SK-N-SH (cell line): ENCODE measurements at regions not wholly inside any gene's neighbourhood (a gene's known extent, or its start where the extent isn't known, plus 50 kb on each side); places are given as distances from the start of the nearest gene placed in this dataset.

Experiments
- CTCF ChIA-PET: fragments of 300-600, 350-600 bp; formaldehyde crosslinking; extraction: SDS; loops from one replicate; lab custom pipeline; 2021; lab: Yijun Ruan, JAX
- POLR2A ChIA-PET: fragments of 350-600 bp; sonication (Branson Sonifier 250); formaldehyde crosslinking; extraction: SDS; loops from one replicate; lab custom pipeline; 2020; ENCODE audit warnings: antibody characterized with exemption, inconsistent platforms; lab: Yijun Ruan, JAX
- DNase-seq: peaks from one replicate; pipeline ENCODE4 v3.0.0; 2012
- H2AFZ ChIP-seq: fragments of 200-600 bp; sonication (generic); 2 replicates; pipeline ENCODE4 v1.8.1; 2016; ENCODE audit warnings: antibody characterized with exemption, mild to moderate bottlenecking, low read depth
- H3F3A ChIP-seq: fragments of 200-600 bp; sonication (generic); replicated peaks from 2 replicates; pipeline ENCODE3; 2016; ENCODE audit warnings: antibody characterized with exemption, mild to moderate bottlenecking; ENCODE audit not compliant: insufficient read depth
- H3K27ac ChIP-seq, 2 experiments: fragments of 200-500 bp in 1 of 2; fragments of 200-600 bp in 1 of 2; sonication (Bioruptor generic) in 1 of 2; sonication (generic), shearing (Covaris generic) in 1 of 2; 2 replicates each; pipeline versions ENCODE4 v1.5.1 to v1.6.1; 2014 to 2016; ENCODE audit warnings: low read depth in 2 of 2, inconsistent platforms in 1 of 2, low read length in 1 of 2, mild to moderate bottlenecking in 1 of 2, mixed read lengths in 1 of 2
- H3K27me3 ChIP-seq: fragments of 200-600 bp; sonication (generic), shearing (Covaris generic); 2 replicates; pipeline ENCODE4 v1.6.1; 2016; ENCODE audit warnings: mixed run types; ENCODE audit not compliant: insufficient read depth
- H3K36me3 ChIP-seq, 2 experiments: fragments of 200-500 bp in 1 of 2; fragments of 200-600 bp in 1 of 2; sonication (Bioruptor generic) in 1 of 2; sonication (generic) in 1 of 2; replicated peaks in 1 of 2; 2 replicates each; pipeline versions ENCODE3 to v1.5.1; 2014 to 2016; ENCODE audit warnings: low read length in 1 of 2, mild to moderate bottlenecking in 1 of 2; ENCODE audit not compliant: insufficient read depth in 2 of 2, control insufficient read depth in 1 of 2
- H3K4me1 ChIP-seq, 2 experiments: fragments of 200-500 bp in 1 of 2; fragments of 200-600 bp in 1 of 2; sonication (Bioruptor generic) in 1 of 2; sonication (generic), shearing (Covaris generic) in 1 of 2; 2 replicates each; pipeline versions ENCODE4 v1.5.1 to v1.6.1; 2014 to 2016; ENCODE audit warnings: low read depth in 1 of 2, low read length in 1 of 2, mixed run types in 1 of 2; ENCODE audit not compliant: insufficient read depth in 2 of 2, control insufficient read depth in 1 of 2
- H3K4me2 ChIP-seq: fragments of 200-600 bp; sonication (generic), shearing (Covaris generic); 2 replicates; pipeline ENCODE4 v1.6.1; 2017; ENCODE audit warnings: mixed run types
- H3K4me3 ChIP-seq, 2 experiments: fragments of 200-500 bp in 1 of 2; fragments of 200-600 bp in 1 of 2; sonication (Bioruptor generic) in 1 of 2; sonication (generic), shearing (Covaris generic) in 1 of 2; 2 replicates each; pipeline versions ENCODE4 v1.5.1 to v1.8.1; 2014 to 2016; ENCODE audit warnings: low read depth in 2 of 2, inconsistent platforms in 1 of 2, low read length in 1 of 2, mild to moderate bottlenecking in 1 of 2, mixed read lengths in 1 of 2, moderate library complexity in 1 of 2
- H3K79me2 ChIP-seq: fragments of 200-600 bp; sonication (generic); 2 replicates; pipeline ENCODE4 v1.8.1; 2017; ENCODE audit warnings: mild to moderate bottlenecking; ENCODE audit not compliant: insufficient read depth
- H3K9ac ChIP-seq: fragments of 200-600 bp; sonication (generic); 2 replicates; pipeline ENCODE4 v1.6.1; 2017; ENCODE audit warnings: mixed run types
- H3K9me2 ChIP-seq: fragments of 200-600 bp; sonication (generic); 2 replicates; pipeline ENCODE4 v1.6.1; 2017; ENCODE audit warnings: mixed run types
- H3K9me3 ChIP-seq: fragments of 200-600 bp; sonication (generic); 2 replicates; pipeline ENCODE4 v1.6.1; 2017; ENCODE audit warnings: mixed run types, mild to moderate bottlenecking, moderate library complexity
- H4K20me1 ChIP-seq: fragments of 200-600 bp; sonication (generic); 2 replicates; pipeline ENCODE4 v1.6.1; 2017; ENCODE audit warnings: mild to moderate bottlenecking, mixed run types; ENCODE audit not compliant: insufficient read depth
- ELF1 ChIP-seq: IDR thresholded peaks from 2 replicates; pipeline ENCODE4 v1.4.0; 2012
- EP300 ChIP-seq, 2 experiments: IDR thresholded peaks; 2 replicates each; pipeline versions ENCODE4 v1.4.0 to v1.6.1; 2012; ENCODE audit warnings: borderline replicate concordance in 1 of 2, low read depth in 1 of 2, low read length in 1 of 2
- EZH2phosphoT487 ChIP-seq: fragments of 200-600 bp; sonication (generic); IDR thresholded peaks from 2 replicates; pipeline ENCODE4 v1.6.1; 2017; ENCODE audit warnings: low read depth, mixed run types, mild to moderate bottlenecking, antibody characterized with exemption, moderate library complexity, borderline replicate concordance
- FOSL2 ChIP-seq: IDR thresholded peaks from 2 replicates; pipeline ENCODE4 v1.4.0; 2012; ENCODE audit warnings: low read depth, mild to moderate bottlenecking, moderate library complexity, borderline replicate concordance
- FOXJ3 ChIP-seq: sonication (generic); formaldehyde crosslinking; IDR thresholded peaks from 2 replicates; pipeline ENCODE4 v1.5.1; 2020; ENCODE audit warnings: mild to moderate bottlenecking, missing genetic modification reagents
- GABPA ChIP-seq: IDR thresholded peaks from 2 replicates; pipeline ENCODE4 v1.4.0; 2012; ENCODE audit warnings: low read depth, mild to moderate bottlenecking
- JUND ChIP-seq: IDR thresholded peaks from 2 replicates; pipeline ENCODE4 v1.4.0; 2012
- MEF2A ChIP-seq: IDR thresholded peaks from 2 replicates; pipeline ENCODE4 v1.4.0; 2012; ENCODE audit warnings: low read depth, borderline replicate concordance
- MXI1 ChIP-seq: IDR thresholded peaks from 2 replicates; pipeline ENCODE4 v1.6.1; 2012; ENCODE audit warnings: mild to moderate bottlenecking, low read depth, low read length, improper control_type of control experiment
- NFIC ChIP-seq: IDR thresholded peaks from 2 replicates; pipeline ENCODE4 v1.4.0; 2012; ENCODE audit warnings: borderline replicate concordance
- POLR2AphosphoS5 ChIP-seq: IDR thresholded peaks from 2 replicates; pipeline ENCODE4 v1.6.1; 2012; ENCODE audit warnings: low read depth, low read length
- SIN3A ChIP-seq: IDR thresholded peaks from 2 replicates; pipeline ENCODE4 v1.6.1; 2012; ENCODE audit warnings: low read depth, mild to moderate bottlenecking, low read length, moderate library complexity, borderline replicate concordance
- TAF1 ChIP-seq: IDR thresholded peaks from 2 replicates; pipeline ENCODE4 v1.6.1; 2012; ENCODE audit warnings: low read depth, mild to moderate bottlenecking, low read length, moderate library complexity, borderline replicate concordance
- TEAD4 ChIP-seq: IDR thresholded peaks from 2 replicates; pipeline ENCODE4 v1.4.0; 2012; ENCODE audit warnings: mild to moderate bottlenecking, borderline replicate concordance; ENCODE audit not compliant: insufficient read depth
- YY1 ChIP-seq: IDR thresholded peaks from 2 replicates; pipeline ENCODE4 v1.4.0; 2012; ENCODE audit warnings: low read depth, mild to moderate bottlenecking
- ZBTB33 ChIP-seq: IDR thresholded peaks from 2 replicates; pipeline ENCODE4 v1.4.0; 2012; ENCODE audit warnings: low read depth, borderline replicate concordance
- WGBS: methylation state at CpG from one replicate; pipeline ENCODE4 v1.1.6; 2017; ENCODE audit warnings: low lambda C conversion rate; 5-methylcytosine and 5-hydroxymethylcytosine counted together
- TF ChIP-seq, protein P1 (sequence below): fragments of 150-350 bp; IDR thresholded peaks from 2 replicates; pipeline ENCODE4 v1.6.1; 2016; ENCODE audit warnings: mild to moderate bottlenecking, low read depth, low read length
- TF ChIP-seq, protein P2 (sequence below): IDR thresholded peaks from 2 replicates; pipeline ENCODE4 v1.6.1; 2012; ENCODE audit warnings: mild to moderate bottlenecking, low read depth, low read length, moderate library complexity
- TF ChIP-seq, protein P3 (sequence below): IDR thresholded peaks from 2 replicates; pipeline ENCODE4 v1.4.0; 2012; ENCODE audit warnings: low read depth, borderline replicate concordance
- TF ChIP-seq, protein P4 (sequence below): fragments of 150-350 bp; IDR thresholded peaks from 2 replicates; pipeline ENCODE4 v1.6.1; 2017; ENCODE audit warnings: antibody characterized with exemption, low read length, low read depth, borderline replicate concordance

DNA sequence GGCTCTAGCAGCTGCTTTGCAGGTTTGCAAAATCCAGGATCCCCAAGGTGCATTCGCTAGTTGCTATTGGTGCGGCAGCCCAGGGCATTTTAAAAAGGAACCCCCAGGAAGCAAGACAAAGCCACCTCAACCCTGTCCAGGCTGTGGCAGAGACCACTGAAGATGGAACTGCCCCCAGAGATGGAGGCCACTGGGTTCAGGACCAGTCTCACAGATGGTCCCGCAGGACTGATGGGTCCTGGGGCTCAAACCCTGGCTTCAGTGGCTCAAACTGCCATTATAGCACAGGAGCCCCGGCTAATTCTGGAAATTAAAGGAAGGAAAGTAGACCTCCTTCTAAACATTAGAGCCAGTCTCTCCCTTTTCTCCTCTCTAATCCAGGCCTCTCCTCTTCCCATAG lies 79.8 kb upstream of the TSPAN11 start (continued):
- TF ChIP-seq JUND, result no peak
- TF ChIP-seq TAF1, result no peak
- TF ChIP-seq, protein P1, sequence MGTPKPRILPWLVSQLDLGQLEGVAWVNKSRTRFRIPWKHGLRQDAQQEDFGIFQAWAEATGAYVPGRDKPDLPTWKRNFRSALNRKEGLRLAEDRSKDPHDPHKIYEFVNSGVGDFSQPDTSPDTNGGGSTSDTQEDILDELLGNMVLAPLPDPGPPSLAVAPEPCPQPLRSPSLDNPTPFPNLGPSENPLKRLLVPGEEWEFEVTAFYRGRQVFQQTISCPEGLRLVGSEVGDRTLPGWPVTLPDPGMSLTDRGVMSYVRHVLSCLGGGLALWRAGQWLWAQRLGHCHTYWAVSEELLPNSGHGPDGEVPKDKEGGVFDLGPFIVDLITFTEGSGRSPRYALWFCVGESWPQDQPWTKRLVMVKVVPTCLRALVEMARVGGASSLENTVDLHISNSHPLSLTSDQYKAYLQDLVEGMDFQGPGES, result no peak
- TF ChIP-seq, protein P2, sequence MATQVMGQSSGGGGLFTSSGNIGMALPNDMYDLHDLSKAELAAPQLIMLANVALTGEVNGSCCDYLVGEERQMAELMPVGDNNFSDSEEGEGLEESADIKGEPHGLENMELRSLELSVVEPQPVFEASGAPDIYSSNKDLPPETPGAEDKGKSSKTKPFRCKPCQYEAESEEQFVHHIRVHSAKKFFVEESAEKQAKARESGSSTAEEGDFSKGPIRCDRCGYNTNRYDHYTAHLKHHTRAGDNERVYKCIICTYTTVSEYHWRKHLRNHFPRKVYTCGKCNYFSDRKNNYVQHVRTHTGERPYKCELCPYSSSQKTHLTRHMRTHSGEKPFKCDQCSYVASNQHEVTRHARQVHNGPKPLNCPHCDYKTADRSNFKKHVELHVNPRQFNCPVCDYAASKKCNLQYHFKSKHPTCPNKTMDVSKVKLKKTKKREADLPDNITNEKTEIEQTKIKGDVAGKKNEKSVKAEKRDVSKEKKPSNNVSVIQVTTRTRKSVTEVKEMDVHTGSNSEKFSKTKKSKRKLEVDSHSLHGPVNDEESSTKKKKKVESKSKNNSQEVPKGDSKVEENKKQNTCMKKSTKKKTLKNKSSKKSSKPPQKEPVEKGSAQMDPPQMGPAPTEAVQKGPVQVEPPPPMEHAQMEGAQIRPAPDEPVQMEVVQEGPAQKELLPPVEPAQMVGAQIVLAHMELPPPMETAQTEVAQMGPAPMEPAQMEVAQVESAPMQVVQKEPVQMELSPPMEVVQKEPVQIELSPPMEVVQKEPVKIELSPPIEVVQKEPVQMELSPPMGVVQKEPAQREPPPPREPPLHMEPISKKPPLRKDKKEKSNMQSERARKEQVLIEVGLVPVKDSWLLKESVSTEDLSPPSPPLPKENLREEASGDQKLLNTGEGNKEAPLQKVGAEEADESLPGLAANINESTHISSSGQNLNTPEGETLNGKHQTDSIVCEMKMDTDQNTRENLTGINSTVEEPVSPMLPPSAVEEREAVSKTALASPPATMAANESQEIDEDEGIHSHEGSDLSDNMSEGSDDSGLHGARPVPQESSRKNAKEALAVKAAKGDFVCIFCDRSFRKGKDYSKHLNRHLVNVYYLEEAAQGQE, result no peak
- TF ChIP-seq FOSL2, result no peak
- no peak for TF ChIP-seq MEF2A
- TF ChIP-seq TEAD4, result no peak

DNA sequence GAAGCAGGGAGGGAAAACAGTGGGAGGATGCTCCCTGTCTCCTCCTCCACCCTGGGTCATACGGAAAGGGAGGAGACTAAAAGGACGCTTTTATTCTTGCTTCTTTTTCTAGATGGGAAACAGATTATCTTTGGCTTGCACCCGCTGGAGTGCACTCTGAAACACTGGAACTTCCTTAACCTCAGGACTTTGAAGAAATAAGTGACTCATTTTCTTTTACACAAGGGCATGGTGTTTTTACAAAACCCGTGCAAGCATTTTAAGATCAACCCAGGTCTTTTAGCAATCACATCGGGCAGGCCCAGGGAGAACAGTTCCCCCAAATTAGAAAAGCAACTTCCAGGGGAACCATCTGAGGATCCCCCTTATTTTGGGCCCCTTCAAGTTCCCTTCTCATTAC lies 80.9 kb upstream of the TSPAN11 start:
- H3K4me1 ChIP-seq, result no peaks in the 10 kb centered on the region
- ChIA-PET POLR2A (no interaction called here), CTCF (interaction anchor here (1.5 to 16.8 kb wide), 2 partner anchors 136 to 175 kb away, joined by 3 to 442 read pairs; no protein-coding TSS in a partner anchor)
- no peaks in the 10 kb centered on the region for H3K79me2 ChIP-seq
- H3K9me2 ChIP-seq, result no peaks in the 10 kb centered on the region
- no peak overlapping the region for H2AFZ ChIP-seq
- H3K9me3 ChIP-seq, result no peaks in the 10 kb centered on the region
- H3K36me3 ChIP-seq, result no peaks in the 10 kb centered on the region
- no peak overlapping the region for H3K9ac ChIP-seq
- peaks cover 6% of the 10 kb centered on the region for H3F3A ChIP-seq
- 61% methylated on average over 5 of the region's 5 CpGs for WGBS
- H3K4me2 ChIP-seq, result no peak overlapping the region
- no peaks in the 10 kb centered on the region for H3K27me3 ChIP-seq
- no peak overlapping the region for H3K27ac ChIP-seq
- no peak for DNase-seq
- H4K20me1 ChIP-seq, result no peaks in the 10 kb centered on the region
- H3K4me3 ChIP-seq, result no peak overlapping the region
- TF ChIP-seq POLR2AphosphoS5, result no peak
- no peak for TF ChIP-seq FOXJ3
- TF ChIP-seq ZBTB33, result no peak
- no peak for TF ChIP-seq EP300 (IDR thresholded peaks at IDR 0.05; ENCODE audit: borderline replicate concordance in 1 of 2, low read depth in 1 of 2, low read length in 1 of 2)
- TF ChIP-seq EZH2phosphoT487, result no peak
- TF ChIP-seq, protein P3, sequence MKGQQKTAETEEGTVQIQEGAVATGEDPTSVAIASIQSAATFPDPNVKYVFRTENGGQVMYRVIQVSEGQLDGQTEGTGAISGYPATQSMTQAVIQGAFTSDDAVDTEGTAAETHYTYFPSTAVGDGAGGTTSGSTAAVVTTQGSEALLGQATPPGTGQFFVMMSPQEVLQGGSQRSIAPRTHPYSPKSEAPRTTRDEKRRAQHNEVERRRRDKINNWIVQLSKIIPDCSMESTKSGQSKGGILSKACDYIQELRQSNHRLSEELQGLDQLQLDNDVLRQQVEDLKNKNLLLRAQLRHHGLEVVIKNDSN, result no peak
- TF ChIP-seq, protein P4, sequence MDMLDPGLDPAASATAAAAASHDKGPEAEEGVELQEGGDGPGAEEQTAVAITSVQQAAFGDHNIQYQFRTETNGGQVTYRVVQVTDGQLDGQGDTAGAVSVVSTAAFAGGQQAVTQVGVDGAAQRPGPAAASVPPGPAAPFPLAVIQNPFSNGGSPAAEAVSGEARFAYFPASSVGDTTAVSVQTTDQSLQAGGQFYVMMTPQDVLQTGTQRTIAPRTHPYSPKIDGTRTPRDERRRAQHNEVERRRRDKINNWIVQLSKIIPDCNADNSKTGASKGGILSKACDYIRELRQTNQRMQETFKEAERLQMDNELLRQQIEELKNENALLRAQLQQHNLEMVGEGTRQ, result no peak
- TF ChIP-seq, protein P2, result no peak
- no peak for TF ChIP-seq ELF1
- no peak for TF ChIP-seq YY1
- no peak for TF ChIP-seq SIN3A
- no peak for TF ChIP-seq MXI1
- TF ChIP-seq GABPA, result no peak
- no peak for TF ChIP-seq NFIC
